Chondrocyte (in vitro differentiated cells): ENCODE measurements at regions not wholly inside any gene's neighbourhood (a gene's known extent, or its start where the extent isn't known, plus 50 kb on each side); places are given as distances from the start of the nearest gene placed in this dataset.
A peak's percentile ranks its signal among the peaks of the same experiment; 100 is the strongest.

Source experiments
- DNase-seq: peaks from one replicate; pipeline ENCODE4 v3.0.0; 2021; ENCODE audit warnings: mixed read lengths, low spot score
- H3K27ac Mint-ChIP-seq: one replicate; pipeline ENCODE4 v1.8.0; 2021; ENCODE audit warnings: mild to moderate bottlenecking, moderate library complexity, mixed read lengths; ENCODE audit not compliant: unreplicated experiment
- H3K27me3 Mint-ChIP-seq: 2 replicates; pipeline ENCODE4 v1.8.0; 2021; ENCODE audit warnings: low read depth, mixed read lengths
- H3K36me3 Mint-ChIP-seq: 2 replicates; pipeline ENCODE4 v1.8.0; 2021; ENCODE audit warnings: low read depth, mixed read lengths
- H3K4me1 Mint-ChIP-seq: 2 replicates; pipeline ENCODE4 v1.8.0; 2021; ENCODE audit warnings: low read depth, mild to moderate bottlenecking, mixed read lengths
- H3K4me3 Mint-ChIP-seq: one replicate; pipeline ENCODE4 v1.8.0; 2021; ENCODE audit warnings: mild to moderate bottlenecking, moderate library complexity, mixed read lengths; ENCODE audit not compliant: unreplicated experiment
- H3K9me3 Mint-ChIP-seq: 2 replicates; pipeline ENCODE4 v1.8.0; 2021; ENCODE audit warnings: low read depth, mixed read lengths
- TF ChIP-seq, protein P1 (sequence below): fragments of 200-600 bp; sonication (generic); IDR thresholded peaks from 2 replicates; pipeline ENCODE4 v1.5.0; 2021; ENCODE audit warnings: antibody characterized with exemption, mild to moderate bottlenecking, moderate library complexity

DNA sequence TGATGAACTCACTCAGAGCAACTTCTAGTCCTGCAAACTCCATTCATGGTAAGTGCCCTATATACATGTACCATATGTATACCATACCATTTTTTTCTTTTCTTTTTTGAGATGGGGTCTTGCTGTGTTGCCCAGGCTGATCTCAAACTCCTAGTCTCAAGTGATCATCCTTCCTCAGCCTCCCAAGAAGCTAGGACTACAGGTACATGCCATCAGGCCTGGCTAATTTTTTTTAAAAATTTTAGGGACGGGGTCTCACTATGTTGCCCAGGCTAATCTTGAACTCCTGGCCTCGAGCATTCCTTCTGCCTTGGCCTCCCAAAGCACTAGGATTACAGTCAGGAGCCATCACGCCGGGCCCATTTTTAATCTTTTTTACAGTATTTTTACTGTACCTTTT is 67.3 kb upstream of the MFGE8 start:
- no peaks in the 10 kb centered on the region for H3K27me3 Mint-ChIP-seq
- H3K27ac Mint-ChIP-seq, result no peak overlapping the region
- no peak for DNase-seq
- no peaks in the 10 kb centered on the region for H3K36me3 Mint-ChIP-seq
- peaks cover 22% of the 10 kb centered on the region for H3K4me1 Mint-ChIP-seq
- no peaks in the 10 kb centered on the region for H3K9me3 Mint-ChIP-seq
- TF ChIP-seq, protein P1, sequence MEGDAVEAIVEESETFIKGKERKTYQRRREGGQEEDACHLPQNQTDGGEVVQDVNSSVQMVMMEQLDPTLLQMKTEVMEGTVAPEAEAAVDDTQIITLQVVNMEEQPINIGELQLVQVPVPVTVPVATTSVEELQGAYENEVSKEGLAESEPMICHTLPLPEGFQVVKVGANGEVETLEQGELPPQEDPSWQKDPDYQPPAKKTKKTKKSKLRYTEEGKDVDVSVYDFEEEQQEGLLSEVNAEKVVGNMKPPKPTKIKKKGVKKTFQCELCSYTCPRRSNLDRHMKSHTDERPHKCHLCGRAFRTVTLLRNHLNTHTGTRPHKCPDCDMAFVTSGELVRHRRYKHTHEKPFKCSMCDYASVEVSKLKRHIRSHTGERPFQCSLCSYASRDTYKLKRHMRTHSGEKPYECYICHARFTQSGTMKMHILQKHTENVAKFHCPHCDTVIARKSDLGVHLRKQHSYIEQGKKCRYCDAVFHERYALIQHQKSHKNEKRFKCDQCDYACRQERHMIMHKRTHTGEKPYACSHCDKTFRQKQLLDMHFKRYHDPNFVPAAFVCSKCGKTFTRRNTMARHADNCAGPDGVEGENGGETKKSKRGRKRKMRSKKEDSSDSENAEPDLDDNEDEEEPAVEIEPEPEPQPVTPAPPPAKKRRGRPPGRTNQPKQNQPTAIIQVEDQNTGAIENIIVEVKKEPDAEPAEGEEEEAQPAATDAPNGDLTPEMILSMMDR, result no peak
- H3K4me3 Mint-ChIP-seq, result no peak overlapping the region

DNA sequence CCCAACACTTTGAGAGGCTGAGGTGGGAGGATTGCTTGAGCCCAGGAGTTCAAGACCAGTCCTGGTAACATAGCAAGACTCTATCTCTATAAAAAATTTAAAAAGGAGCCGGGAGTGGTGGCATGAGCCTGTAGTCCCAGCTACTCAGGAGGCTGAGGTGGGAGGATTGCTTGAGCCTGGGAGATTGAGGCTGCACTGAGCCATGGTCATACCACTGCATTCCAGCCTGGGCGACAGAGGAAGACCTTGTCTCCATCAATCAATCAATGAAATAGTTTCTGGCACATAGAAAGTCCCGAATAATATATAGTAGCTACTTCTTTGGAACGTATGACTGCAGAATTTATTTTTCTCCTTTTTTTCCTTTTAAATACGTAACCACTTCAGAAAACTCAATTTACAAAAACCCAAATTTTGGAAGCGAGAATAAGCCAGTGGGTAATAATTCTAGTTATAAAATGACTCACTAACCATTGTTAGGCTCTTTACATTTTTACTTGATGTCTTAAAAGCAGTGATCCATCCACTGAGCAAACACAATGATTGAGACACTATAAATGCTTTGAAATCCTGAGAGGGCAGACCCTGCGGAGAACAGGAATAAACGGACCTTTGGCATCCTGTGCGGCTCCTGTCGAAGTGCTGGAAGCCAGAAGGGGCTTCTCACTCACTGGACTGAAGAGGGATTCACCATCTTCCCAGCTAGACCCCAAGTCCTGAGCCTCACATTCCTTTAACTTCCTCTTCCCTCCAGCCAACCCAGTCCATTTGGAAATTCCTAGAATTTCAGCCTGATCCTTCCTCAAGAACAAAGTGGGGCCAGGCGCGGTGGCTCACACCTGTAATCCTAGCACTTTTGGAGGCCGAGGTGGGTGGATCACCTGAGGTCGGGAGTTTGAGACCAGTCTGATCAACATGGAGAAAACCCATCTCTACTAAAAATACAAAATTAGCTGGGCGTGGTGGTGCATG is 68.4 kb upstream of the MFGE8 start:
- no peaks in the 10 kb centered on the region for H3K9me3 Mint-ChIP-seq
- peaks cover 18% of the 10 kb centered on the region for H3K4me1 Mint-ChIP-seq
- TF ChIP-seq, protein P1, result no peak
- H3K27me3 Mint-ChIP-seq, result no peaks in the 10 kb centered on the region
- no peaks in the 10 kb centered on the region for H3K36me3 Mint-ChIP-seq
- no peak overlapping the region for H3K4me3 Mint-ChIP-seq
- peak overlapping the region; percentile 32 for H3K27ac Mint-ChIP-seq
- no peak for DNase-seq

DNA sequence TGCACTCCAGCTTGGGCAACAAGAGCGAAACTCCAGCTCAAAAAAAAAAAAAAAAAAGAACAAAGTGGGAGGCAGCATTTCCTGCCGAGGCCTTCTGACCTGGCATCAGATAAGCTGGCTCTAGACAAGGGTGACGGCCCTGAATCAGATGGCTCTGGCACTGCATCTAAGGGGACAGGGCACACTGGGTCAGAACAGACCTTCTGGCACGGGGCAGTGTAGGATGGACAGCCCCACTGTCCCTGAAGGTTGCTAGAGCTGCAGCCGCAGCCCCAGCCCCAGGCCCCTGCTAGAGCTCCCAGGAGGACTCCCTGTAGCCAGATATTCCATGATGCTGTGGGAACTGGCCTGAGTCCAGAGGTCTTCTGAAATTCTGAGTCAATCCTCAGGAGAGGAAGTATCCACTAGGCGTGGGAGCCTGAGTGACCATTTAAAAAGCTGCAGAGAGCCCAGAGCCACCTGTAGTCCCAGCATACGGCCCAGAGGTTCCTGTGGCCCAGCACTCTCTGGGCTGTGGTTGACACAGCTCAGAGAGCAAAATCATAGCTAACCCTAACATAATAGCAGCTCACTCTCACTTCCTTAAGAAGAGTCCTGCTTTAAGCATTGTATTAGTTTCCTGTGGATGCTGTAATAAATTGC is 69.2 kb upstream of the MFGE8 start:
- H3K9me3 Mint-ChIP-seq, result no peaks in the 10 kb centered on the region
- no peaks in the 10 kb centered on the region for H3K36me3 Mint-ChIP-seq
- H3K4me3 Mint-ChIP-seq, result no peak overlapping the region
- no peaks in the 10 kb centered on the region for H3K27me3 Mint-ChIP-seq
- peaks cover 18% of the 10 kb centered on the region for H3K4me1 Mint-ChIP-seq
- DNase-seq, result no peak
- H3K27ac Mint-ChIP-seq, result peak overlapping the region; percentile 32
- TF ChIP-seq, protein P1, result no peak

DNA sequence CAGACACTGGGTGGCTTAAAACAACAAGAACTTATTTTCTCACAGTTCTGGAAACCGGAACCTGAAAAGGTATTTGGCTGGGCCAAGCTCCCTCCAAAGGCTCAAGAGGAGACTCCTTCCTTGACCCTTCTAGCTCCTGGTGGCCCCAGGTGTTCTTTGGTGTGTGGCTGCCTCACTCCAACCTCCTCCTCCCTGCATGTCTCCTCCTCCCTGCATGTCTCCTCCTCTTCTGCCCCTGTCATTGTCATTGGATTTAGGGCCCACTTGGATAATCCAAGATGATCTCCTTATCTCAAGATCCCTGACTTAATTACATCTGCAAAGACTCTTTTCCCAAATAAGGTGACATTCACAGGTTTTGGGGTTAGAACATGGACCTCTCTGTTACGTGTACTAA is 69.8 kb upstream of the MFGE8 start:
- Mint-ChIP-seq H3K4me3 (no peak overlapping the region), H3K9me3 (no peaks in the 10 kb centered on the region), H3K27ac (peak overlapping the region; percentile 38), H3K36me3 (no peaks in the 10 kb centered on the region), H3K4me1 (peaks cover 23% of the 10 kb centered on the region), H3K27me3 (no peaks in the 10 kb centered on the region)
- TF ChIP-seq, protein P1, result no peak
- no peak for DNase-seq

DNA sequence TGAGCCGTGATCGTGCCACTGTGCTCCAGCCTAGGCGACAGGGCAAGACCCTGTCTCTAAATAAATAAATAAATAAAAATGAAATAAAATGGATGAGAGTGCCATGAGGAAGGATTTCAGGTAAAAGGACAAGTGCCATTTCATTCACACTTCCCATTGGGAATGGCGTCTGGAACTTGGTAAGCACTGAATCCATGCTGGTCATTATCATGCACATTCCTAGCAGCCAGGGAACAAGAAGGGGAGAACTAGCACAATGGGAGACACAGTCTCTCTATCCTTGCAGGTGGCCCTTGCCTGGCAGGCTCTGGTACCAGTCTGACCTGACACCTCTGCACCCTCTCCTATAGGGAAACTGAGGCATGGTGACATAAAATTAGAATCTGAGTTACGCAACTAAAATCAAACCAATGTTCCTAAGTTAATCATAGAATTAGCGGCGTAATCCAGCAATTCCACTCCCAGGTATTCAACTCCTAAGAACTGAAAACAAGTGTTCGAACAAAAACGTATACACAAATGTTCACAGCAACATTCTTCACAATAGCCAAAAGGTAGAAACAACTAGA is 70.8 kb upstream of the MFGE8 start:
- no peaks in the 10 kb centered on the region for H3K36me3 Mint-ChIP-seq
- peaks cover 33% of the 10 kb centered on the region for H3K4me1 Mint-ChIP-seq
- DNase-seq, result no peak
- TF ChIP-seq, protein P1, result no peak
- H3K27me3 Mint-ChIP-seq, result no peaks in the 10 kb centered on the region
- H3K9me3 Mint-ChIP-seq, result no peaks in the 10 kb centered on the region
- H3K4me3 Mint-ChIP-seq, result no peak overlapping the region
- no peak overlapping the region for H3K27ac Mint-ChIP-seq
